ENCODE measurements at regions not wholly inside any gene's neighbourhood (a gene's known extent, or its start where the extent isn't known, plus 50 kb on each side); places are given as distances from the start of the nearest gene placed in this dataset.

DNA sequence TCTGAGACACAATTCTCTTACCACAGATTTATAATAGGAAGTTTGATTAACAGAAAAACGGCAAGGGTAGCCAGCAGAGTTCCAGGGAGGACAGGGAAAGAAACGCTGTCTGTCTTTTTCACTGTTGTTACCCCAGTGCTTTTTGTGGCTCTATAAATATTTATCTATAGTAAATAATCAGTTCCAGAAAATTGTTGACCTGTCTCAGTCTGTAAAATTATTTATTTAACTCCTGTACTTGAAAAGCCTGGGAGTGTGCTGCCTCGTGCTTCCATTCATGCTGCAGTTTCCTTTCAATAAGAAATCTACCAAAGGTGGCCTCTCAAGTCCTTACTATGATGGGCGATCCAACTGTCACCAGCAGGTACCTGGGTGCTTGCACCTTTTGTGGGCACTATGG is 102.9 kb downstream of the ETAA1 start:
- Mint-ChIP-seq H3K4me1 (no peaks in the 10 kb centered on the region), H3K27me3 (ENCODE audit: low read depth in 3 of 3) (peaks cover 0 to 2% (median 2%) of the 10 kb centered on the region in 3 donors), H3K36me3 (no peaks in the 10 kb centered on the region), H3K4me3 (no peak overlapping the region), H3K9me3 (peaks cover 0 to 8% (median 2%) of the 10 kb centered on the region in 7 donors), H3K27ac (no peak overlapping the region)
- TF ChIP-seq CTCF (IDR thresholded peaks at IDR 0.05) = no peak
- intact Hi-C loops (cut with micrococcal nuclease) = no loop called here
- Histone ChIP-seq H3K27ac (ENCODE audit: low read depth in 1 of 2, low read length in 2 of 2) (no peak overlapping the region), H3K27me3 (ENCODE audit: control insufficient read depth in 2 of 2, insufficient read depth in 2 of 2, low read length in 2 of 2) (no peaks in the 10 kb centered on the region), H4K20me1 (ENCODE audit: insufficient read depth, low read length) (no peaks in the 10 kb centered on the region), H3K4me1 (ENCODE audit: control insufficient read depth in 1 of 2, insufficient read depth in 2 of 2, low read length in 2 of 2) (no peaks in the 10 kb centered on the region), H2AFZ (ENCODE audit: insufficient read depth, low read depth, low read length, poor library complexity, severe bottlenecking) (no peak overlapping the region), H3K9me3 (replicated peaks in 1 of 2; ENCODE audit: control insufficient read depth in 1 of 2, insufficient read depth in 1 of 2, low read length in 2 of 2) (no peaks in the 10 kb centered on the region), H3K9ac (ENCODE audit: insufficient read depth, low read length, poor library complexity, severe bottlenecking) (no peak overlapping the region), H3K36me3 (replicated peaks in 1 of 2; ENCODE audit: control insufficient read depth in 1 of 2, insufficient read depth in 2 of 2, low read length in 2 of 2) (no peaks in the 10 kb centered on the region), H3K4me2 (replicated peaks; ENCODE audit: extremely low read depth, low read length, poor library complexity, severe bottlenecking) (no peak overlapping the region), H3K4me3 (replicated peaks in 1 of 3; ENCODE audit: low read depth in 2 of 3, low read length in 3 of 3) (no peak overlapping the region), H3K79me2 (ENCODE audit: insufficient read depth, low read length) (no peaks in the 10 kb centered on the region)
- 86% methylated on average over 1 of the region's 4 CpGs for WGBS (ENCODE audit: insufficient coverage)
- DNase-seq = no peak

DNA sequence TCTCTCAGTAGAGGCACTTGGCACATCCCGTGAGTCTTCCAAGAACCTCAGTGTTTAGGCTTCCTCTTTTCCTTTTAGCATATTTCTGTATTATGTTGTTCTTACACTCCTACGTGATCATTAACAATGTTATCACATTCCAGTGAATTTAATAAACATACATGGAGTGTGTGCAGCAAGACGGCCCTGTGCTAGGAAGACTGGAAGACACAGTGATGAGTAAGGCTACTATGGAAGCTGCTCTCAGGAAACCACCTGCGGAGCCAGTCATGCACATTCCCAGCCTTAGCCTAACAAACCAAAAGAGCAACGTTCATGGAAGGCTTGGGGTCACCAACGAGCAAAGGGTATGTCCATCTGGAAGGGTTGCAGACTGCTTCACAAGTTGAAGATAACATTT is 103.4 kb downstream of the ETAA1 start:
- H3K36me3 Mint-ChIP-seq = no peaks in the 10 kb centered on the region
- no peak overlapping the region for H3K4me3 Mint-ChIP-seq
- Histone ChIP-seq H3K4me3 (replicated peaks in 1 of 3; ENCODE audit: low read depth in 2 of 3, low read length in 3 of 3) (no peak overlapping the region), H3K4me1 (ENCODE audit: control insufficient read depth in 1 of 2, insufficient read depth in 2 of 2, low read length in 2 of 2) (no peaks in the 10 kb centered on the region), H3K9ac (ENCODE audit: insufficient read depth, low read length, poor library complexity, severe bottlenecking) (no peak overlapping the region), H3K9me3 (replicated peaks in 1 of 2; ENCODE audit: control insufficient read depth in 1 of 2, insufficient read depth in 1 of 2, low read length in 2 of 2) (no peaks in the 10 kb centered on the region), H3K79me2 (ENCODE audit: insufficient read depth, low read length) (no peaks in the 10 kb centered on the region), H3K27ac (ENCODE audit: low read depth in 1 of 2, low read length in 2 of 2) (no peak overlapping the region), H3K4me2 (replicated peaks; ENCODE audit: extremely low read depth, low read length, poor library complexity, severe bottlenecking) (no peak overlapping the region), H4K20me1 (ENCODE audit: insufficient read depth, low read length) (no peaks in the 10 kb centered on the region), H2AFZ (ENCODE audit: insufficient read depth, low read depth, low read length, poor library complexity, severe bottlenecking) (no peak overlapping the region), H3K27me3 (ENCODE audit: control insufficient read depth in 2 of 2, insufficient read depth in 2 of 2, low read length in 2 of 2) (no peaks in the 10 kb centered on the region), H3K36me3 (replicated peaks in 1 of 2; ENCODE audit: control insufficient read depth in 1 of 2, insufficient read depth in 2 of 2, low read length in 2 of 2) (no peaks in the 10 kb centered on the region)
- intact Hi-C loops (cut with micrococcal nuclease) = no loop called here
- peaks cover 0 to 8% (median 2%) of the 10 kb centered on the region in 7 donors for H3K9me3 Mint-ChIP-seq
- H3K27ac Mint-ChIP-seq = no peak overlapping the region
- H3K4me1 Mint-ChIP-seq = no peaks in the 10 kb centered on the region
- H3K27me3 Mint-ChIP-seq (ENCODE audit: low read depth in 3 of 3) = peaks cover 0 to 2% (median 0%) of the 10 kb centered on the region in 3 donors
- no peak for TF ChIP-seq CTCF (IDR thresholded peaks at IDR 0.05)
- 92% methylated on average over 2 of the region's 6 CpGs for WGBS (ENCODE audit: insufficient coverage)
- no peak for DNase-seq
